GM19395 (cell line): ENCODE measurements at regions not wholly inside any gene's neighbourhood (a gene's known extent, or its start where the extent isn't known, plus 50 kb on each side); places are given as distances from the start of the nearest gene placed in this dataset.
A peak's percentile ranks its signal among the peaks of the same experiment; 100 is the strongest.

Source experiments
- ATAC-seq: cut with Tn5 transposase; IDR thresholded peaks from one replicate; pipeline ENCODE4 v1.9.1; 2021; ENCODE audit warnings: mild to moderate bottlenecking, moderate library complexity; ENCODE audit not compliant: unreplicated experiment

DNA sequence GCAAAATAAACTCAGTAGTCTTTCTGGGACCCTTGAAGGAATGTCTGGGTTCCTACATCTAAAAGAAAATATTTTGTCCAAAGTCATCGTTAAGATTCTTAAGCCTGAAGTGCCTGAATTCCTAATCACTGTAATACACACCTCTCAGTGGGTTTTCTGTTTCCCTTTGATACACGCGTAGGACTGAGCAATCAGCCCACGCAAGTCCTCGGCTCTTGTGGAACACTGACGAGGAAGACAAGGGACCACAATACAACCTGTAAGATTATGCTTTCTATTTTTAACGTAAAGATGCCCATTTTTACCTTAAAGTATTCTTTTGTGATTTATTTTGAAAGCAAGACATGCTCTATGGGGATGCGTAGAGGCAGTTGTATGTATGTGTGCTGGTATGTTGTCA is 472.8 kb upstream of the CELF2 start:
- no peak for ATAC-seq

DNA sequence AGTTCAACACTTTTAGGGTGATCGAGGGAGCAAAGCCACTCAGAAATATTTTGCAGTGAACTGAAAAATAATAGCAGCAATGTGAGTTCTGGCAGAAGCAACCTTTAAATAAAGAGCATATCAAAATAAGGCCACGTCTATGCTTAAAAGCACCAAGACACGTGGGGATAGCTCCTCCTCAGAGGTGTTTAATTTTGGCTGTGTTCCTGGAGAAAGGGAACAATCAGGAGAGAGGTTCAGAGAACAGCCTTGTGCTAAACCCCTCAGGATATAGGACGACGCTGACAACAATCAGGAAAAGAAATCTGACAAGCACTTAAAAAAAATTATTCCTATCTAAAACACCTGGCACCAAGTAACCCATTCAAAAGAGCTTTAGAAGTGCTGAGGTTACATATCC is 471.9 kb upstream of the CELF2 start:
- no peak for ATAC-seq

- ATAC-seq = no peak
These were observed 465.9 kb upstream of the CELF2 start for GRCh38 chr10:10551596-10552301.

DNA sequence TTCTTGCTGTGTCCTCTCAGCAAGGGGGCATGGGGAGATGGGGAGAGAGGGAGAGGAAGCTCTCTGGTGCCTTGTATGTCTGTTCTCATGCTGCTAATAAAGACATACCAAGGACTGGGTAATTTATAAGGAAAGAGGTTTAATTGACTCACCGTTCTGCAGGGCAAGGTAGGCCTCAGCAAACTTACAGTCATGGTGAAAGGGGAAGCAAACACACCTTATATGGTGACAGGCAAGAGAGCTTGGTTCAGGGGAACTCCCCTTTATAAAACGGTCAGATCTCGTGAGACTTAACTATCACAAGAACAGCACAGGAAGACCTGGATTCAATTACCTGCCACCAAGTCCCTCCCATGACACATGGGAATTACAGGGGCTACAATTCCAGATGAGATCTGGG is 464.7 kb upstream of the CELF2 start:
- ATAC-seq = no peak

- no peak for ATAC-seq
These were observed 453.4 kb upstream of the CELF2 start for GRCh38 chr10:10564081-10564794.

DNA sequence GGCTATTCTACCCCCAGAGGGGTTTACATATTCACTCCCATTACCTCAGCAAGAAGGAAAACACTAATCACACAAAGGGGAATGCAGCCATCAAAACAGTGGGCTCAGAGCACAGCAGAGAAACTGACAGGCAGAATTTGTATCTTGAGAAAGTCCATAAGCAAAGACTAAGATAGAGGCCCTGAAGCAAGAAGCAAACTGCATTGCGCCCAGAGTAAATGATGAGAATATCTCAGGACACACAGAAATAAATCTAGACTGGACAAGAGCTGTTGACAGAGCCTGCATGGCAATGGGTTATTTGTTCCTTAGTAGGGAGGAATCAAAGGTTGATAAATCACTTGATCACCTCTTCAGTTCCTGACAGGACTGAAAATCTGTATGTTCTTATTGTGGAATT is 440.7 kb upstream of the CELF2 start:
- ATAC-seq = no peak

DNA sequence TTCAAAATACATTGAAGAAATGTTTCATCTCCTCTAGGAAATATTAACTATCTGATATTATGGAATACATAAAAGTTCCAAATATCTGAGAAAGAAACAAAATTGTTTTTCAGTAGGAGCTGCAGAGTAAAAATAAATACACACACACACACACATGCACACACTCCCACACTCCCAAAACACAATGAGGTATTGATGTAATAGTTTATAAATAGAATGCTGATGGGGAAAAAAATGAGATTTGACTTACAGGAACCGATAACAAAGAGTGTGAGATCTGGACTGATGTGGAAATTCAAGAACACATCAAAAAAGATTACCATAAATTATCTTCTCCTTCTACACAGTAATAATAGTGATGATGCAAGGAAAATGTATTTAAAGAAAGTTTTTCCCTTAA is 438.0 kb upstream of the CELF2 start:
- ATAC-seq = no peak

DNA sequence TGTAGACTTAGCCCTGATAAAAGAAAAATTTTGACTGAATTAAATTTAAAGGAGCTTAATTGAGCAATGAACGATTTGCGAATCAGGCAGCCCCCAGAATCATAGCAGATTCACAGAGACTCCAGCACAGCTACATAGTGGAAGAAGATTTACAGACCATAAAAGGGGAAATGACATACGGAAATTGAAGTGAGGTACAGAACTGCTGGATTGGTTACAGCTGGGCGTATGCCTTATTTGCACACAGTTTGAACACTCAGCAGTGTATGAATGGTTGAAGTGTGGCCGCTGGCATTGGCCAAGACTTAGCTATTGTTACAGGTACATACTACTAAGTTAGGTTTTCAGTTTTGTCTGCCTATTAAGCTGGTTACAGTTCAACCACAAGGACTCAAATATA is 433.5 kb upstream of the CELF2 start:
- no peak for ATAC-seq

GRCh38 chr10:10587744-10588393 is 429.8 kb upstream of the CELF2 start:
- no peak for ATAC-seq

DNA sequence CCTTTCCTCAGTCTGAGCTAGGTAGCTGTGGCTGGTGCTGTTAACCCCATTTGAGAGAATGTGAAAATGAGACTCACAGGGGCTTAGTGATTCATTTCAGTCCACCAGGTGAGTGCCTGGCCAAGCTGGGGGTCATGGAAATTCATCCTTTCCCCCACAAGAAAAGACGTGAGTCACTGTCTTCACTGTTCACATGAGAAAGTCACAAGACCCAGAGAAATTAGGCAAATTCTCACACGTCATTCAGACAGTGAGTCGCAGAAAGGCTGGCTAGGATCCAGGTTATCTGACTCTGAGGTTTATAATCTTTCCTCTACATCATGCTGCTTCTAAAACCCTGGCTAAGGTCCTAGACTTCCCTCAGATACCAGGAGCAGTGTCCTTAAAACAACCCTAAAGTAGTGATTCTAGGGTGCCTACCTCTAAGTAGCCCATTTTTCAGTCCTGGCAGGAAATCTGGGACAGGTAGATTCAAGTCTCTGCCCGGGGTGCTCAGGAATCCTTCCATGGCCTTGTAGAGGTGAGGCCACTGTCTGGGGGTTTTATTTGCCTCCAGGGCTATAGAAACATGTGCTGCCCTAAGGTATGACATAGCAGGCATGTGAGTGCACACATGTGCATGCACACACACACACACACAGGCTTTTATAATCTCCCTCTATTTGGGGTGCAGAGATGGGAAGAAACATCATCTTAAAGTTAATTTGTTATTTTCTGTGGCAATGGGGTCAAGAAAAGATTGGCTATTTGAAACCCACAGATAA is 427.9 kb upstream of the CELF2 start:
- peak; percentile 68 for ATAC-seq

DNA sequence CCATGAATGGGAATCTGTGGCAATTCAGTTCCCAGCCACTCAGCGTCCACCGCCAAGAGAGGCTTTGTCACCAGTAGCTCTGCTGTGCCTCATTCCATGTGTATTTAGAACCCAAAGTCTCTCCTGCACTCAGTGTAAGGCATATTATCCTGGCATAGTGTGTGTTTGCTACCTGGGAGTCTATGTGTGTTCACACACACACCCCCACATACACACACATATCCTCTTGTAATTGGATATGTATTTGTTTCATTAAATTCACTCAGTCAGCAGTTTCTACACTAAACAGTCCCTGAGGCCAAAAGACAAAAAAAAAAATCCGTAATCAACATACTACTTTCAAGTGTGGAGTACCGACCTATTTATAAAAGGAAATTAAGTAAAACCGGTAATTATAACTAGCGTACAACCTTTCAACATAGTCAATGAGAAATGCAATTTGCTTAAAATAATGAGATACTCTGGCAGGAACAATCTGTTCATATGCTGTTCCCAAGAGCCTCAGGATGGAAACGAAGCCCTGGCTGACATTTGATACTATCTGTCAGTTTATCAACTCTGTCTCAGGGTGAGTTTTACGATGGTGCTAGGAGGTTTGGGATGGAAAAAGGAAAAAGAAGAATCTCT is 425.8 kb upstream of the CELF2 start:
- no peak for ATAC-seq

DNA sequence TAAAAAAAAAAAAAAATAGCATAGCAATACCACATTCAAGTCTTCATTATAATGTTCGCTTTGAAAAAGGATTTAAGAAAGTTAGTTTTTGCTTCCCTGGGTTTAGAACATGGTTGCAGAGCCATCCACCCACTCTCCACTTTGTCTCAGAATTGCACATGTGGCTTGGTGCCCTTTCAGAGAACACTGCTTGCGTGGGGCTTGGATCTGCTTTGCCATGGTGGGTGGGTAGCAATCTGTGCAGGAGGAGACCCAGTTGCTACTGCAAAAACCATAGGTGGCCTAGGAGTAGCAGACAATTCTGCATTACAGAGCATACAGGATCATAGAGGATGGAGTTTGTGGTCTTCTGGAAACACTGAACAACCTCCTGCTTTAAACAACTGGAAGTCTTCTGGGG is 421.4 kb upstream of the CELF2 start:
- no peak for ATAC-seq

DNA sequence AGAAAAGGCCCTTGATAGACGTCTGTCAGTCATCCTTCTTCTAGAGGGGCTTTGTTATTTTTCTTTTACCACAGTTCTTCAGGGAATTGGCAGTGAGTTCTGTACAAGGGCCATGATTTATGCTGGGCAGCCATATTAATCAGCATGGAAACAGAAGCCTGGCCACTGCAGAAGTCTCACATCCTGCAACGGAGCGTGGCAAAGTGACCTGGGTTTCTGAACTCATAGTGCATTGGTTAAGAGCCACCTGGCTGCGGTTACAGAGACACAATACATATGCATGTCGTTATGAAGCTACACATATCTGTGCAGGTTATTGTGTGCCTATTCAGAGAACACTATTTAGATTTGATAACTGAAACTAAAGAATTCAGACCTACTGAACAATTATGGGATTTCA is 419.4 kb upstream of the CELF2 start:
- ATAC-seq = peak; percentile 50

DNA sequence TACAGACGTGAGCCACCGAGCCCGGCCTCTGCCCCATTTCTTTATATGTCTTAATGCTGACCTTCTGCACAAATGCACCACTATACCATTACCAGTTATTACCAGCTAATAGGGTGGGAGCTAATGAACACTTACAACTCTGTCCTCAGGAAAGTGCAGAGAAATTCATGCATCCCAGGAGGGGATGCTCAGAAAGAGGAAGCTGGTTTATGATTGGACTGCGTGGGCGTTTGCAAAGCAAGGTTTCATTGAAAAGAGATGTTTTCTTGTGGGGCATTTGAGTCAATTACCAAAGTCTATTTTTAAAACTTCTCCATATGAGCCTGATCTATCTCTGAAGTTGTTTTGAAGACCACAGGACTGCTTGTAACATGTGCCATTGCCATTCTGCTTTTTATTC is 417.7 kb upstream of the CELF2 start:
- no peak for ATAC-seq

DNA sequence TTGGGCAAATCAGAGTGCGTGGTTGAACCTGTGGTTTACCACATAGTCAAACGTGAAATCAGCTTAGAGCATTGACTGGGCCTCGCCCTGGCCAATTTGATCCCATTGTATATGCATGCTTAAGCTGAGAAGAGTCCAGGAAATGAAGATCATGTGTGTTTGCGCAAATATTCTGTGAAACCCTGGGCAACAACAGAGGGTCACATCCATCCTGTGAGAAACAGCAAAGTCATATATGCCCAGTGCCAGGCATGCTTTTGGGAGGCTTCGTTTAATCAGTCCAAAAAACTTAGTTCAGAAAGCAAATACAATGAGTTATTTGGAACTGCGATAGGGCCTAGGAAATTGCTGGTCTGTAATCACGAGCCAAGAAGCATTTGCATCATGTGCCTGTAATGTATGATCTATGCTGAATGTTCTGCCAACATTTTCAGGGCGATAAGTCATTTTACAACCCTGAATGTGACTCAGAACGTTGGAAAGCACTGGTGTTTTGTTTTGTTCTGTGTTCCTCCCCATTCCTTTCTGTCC is 412.1 kb upstream of the CELF2 start:
- ATAC-seq = no peak

- no peak for ATAC-seq
These were observed 408.2 kb upstream of the CELF2 start for GRCh38 chr10:10609379-10609955.

- ATAC-seq = no peak
These were observed 407.5 kb upstream of the CELF2 start for GRCh38 chr10:10610171-10610570.

DNA sequence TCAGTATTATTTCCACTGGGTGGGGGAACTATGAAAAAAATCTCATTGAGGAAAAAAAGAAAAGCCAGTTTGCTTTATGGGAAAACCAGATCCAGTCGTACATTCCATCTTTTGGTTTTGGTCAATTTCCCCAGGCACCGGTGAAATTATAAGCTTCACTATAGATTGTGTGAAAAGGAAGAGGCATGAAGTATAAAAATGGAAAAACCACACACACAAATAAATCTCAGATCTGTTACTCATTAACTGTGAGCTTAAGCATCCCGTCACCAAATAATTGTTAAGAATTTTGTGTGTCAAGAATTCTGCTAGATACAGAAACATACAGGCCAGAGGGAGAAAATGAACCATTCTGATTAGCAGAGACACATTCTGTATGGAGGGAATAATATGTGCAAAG is 405.5 kb upstream of the CELF2 start:
- ATAC-seq = no peak

DNA sequence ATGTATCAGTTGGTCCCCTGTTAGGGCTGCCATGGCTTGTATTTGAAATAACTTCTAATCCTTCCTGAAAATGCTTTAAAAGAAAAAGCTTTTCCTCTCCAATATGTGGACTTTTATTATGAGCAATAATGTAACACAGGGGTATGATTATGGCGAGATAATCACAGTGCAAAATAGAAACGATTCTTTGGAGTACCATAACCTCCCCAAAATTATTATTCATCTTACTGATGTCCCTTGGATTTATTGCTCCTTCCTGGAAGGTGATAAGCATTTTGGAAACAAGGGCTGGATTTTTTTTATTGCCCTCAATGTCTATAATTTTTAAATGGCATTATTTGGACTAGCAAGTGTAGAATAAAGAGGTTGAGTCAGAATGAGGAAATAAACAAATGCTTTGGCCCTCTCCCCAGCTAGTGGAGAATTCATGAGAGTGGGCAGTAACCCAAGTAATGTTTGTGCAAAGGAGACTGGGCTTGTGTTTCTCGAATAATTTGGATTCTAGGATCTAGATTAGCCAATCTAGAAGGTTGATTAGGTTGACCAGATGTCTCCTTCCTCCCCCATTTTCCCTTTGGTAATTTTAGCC is 403.9 kb upstream of the CELF2 start:
- ATAC-seq = no peak

DNA sequence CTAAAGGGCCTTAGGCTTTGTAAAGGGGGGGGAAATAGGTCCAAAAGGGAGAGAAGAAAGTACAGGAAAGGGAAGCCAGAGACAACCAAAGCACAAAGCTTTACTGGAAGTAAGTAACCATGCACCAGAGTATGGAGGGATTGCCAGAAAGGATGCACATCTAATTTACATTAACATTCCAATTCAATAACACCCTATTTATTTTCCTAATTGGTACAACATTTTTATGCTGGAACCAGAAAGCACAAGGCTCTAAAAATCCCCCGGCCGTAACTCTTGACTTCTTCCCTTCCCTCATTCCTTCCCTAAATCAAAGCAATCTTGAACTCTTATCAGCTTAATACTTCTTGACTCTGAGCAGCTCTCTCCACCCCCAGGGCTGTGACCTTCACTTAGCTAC is 400.0 kb upstream of the CELF2 start:
- no peak for ATAC-seq
